Ascending aorta (tissue), 2 donors: ENCODE measurements at regions not wholly inside any gene's neighbourhood (a gene's known extent, or its start where the extent isn't known, plus 50 kb on each side); places are given as distances from the start of the nearest gene placed in this dataset.

Source experiments
- DNase-seq, 2 donors: peaks; one replicate each; pipeline ENCODE4 v3.0.0-alpha.2; 2019; ENCODE audit warnings: low spot score in 2 of 2
- H3K27ac ChIP-seq, 2 donors: fragments of 200-600 bp; sonication (generic); one replicate each; pipeline ENCODE4 v1.5.1; 2016 to 2017; ENCODE audit warnings: mild to moderate bottlenecking in 1 of 2
- H3K27me3 ChIP-seq: fragments of 200-600 bp; sonication (generic); one replicate; pipeline ENCODE4 v1.5.1; 2017
- H3K36me3 ChIP-seq, 2 donors: fragments of 200-600 bp; sonication (generic); one replicate each; pipeline ENCODE4 v1.5.1; 2016
- H3K4me1 ChIP-seq, 2 donors: fragments of 200-600 bp; sonication (generic); one replicate each; pipeline ENCODE4 v1.5.1; 2016 to 2017; ENCODE audit warnings: mild to moderate bottlenecking in 1 of 2
- H3K4me3 ChIP-seq, 2 donors: fragments of 200-600 bp; sonication (generic); one replicate each; pipeline ENCODE4 v1.5.1; 2016 to 2017; ENCODE audit warnings: mild to moderate bottlenecking in 1 of 2
- H3K9me3 ChIP-seq, 2 donors: fragments of 200-600 bp; sonication (generic); one replicate each; pipeline ENCODE4 v1.5.1; 2016
- intact Hi-C: fragments of 100-400 bp; cut with DNase I; formaldehyde crosslinking; loops from one replicate; pipeline ENCODE4 v1.15.1; 2023
- TF ChIP-seq, protein P1 (sequence below), 3 experiments: fragments of 200-600 bp in 2 of 3; fragments of 450-650 bp in 1 of 3; sonication (generic) in 2 of 3; IDR thresholded peaks; one replicate each; pipeline ENCODE4 v1.5.1; 2016 to 2019; ENCODE audit warnings: antibody characterized with exemption in 3 of 3, mild to moderate bottlenecking in 1 of 3, moderate library complexity in 1 of 3

DNA sequence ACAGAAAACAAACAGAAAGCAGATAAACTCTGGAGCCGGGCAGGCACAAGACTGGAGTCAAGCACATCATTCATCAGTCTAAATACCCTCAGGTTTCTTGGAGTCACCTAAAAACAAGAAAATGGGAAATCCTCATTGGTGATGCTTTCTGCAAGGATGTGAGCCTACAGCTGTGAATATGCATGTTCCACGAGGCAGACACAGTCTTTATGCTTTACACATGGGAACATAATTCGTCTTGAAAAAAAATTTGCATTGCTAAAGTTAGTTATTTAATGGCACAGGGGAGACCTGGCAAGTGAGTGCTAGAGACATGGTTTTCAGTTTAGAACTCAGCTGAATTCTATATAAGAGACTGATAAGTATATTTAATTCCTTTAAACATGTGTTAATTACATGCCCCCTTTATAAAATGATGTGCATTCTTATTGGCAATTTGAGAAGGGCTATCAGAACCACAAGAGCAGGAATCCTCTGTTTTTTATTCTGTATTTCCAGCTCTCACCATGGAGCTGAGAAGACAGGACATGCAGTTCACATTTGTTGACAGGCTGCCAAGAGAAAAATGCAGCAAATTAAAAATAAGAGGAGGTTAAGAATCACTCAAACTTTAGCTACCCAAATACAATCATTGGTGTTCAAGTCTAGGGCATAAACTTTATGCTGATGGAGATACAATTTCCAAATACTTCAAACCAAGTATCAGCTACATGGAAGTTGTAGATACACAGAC lies 438.0 kb upstream of the MPDZ start:
- H3K27ac ChIP-seq, result no peak overlapping the region
- intact Hi-C loops, result no loop called here
- H3K9me3 ChIP-seq, result no peaks in the 10 kb centered on the region
- H3K4me1 ChIP-seq, result peaks cover 0 to 3% of the 10 kb centered on the region in 2 donors
- TF ChIP-seq, protein P1, sequence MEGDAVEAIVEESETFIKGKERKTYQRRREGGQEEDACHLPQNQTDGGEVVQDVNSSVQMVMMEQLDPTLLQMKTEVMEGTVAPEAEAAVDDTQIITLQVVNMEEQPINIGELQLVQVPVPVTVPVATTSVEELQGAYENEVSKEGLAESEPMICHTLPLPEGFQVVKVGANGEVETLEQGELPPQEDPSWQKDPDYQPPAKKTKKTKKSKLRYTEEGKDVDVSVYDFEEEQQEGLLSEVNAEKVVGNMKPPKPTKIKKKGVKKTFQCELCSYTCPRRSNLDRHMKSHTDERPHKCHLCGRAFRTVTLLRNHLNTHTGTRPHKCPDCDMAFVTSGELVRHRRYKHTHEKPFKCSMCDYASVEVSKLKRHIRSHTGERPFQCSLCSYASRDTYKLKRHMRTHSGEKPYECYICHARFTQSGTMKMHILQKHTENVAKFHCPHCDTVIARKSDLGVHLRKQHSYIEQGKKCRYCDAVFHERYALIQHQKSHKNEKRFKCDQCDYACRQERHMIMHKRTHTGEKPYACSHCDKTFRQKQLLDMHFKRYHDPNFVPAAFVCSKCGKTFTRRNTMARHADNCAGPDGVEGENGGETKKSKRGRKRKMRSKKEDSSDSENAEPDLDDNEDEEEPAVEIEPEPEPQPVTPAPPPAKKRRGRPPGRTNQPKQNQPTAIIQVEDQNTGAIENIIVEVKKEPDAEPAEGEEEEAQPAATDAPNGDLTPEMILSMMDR (IDR thresholded peaks at IDR 0.05), result no peak
- no peaks in the 10 kb centered on the region for H3K27me3 ChIP-seq
- no peak overlapping the region for H3K4me3 ChIP-seq
- no peak for DNase-seq
- no peaks in the 10 kb centered on the region for H3K36me3 ChIP-seq

DNA sequence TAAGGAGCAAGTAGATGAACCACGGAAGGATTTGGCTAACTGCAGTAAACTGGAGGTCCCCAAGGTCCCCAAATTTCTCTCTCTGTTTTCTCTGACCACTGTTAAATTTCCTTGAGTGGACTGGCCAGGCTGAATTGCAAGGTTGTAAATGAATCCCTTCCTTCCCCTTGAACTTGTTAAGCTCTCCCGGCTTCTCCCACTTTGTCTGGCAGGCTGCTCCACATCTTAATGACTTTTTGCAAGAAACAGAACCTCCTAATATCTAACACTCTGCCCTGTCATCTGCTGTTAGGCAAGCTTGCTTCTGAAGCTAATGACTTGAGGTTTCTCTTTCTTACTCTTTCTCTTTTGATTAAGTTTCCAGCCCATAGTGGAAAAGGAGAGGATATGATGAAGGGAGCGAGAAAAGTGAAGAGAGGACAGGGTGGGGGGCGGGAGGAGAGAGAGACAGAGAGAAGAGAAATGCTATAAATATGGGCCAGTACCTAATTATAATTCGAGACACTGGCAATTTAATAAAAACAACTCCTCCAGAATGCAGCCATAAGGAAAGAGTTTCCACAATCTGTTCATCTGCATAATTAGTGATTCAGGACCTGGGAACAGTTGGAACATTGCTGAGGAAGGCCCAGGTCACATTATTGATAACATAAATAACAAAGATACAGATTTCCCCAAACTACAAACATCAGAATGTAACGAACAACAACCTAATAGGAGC lies 437.3 kb upstream of the MPDZ start:
- Histone ChIP-seq H3K27me3 (no peaks in the 10 kb centered on the region), H3K4me3 (no peak overlapping the region), H3K27ac (no peak overlapping the region), H3K36me3 (no peaks in the 10 kb centered on the region), H3K4me1 (peaks cover 0 to 3% of the 10 kb centered on the region in 2 donors), H3K9me3 (no peaks in the 10 kb centered on the region)
- no peak for DNase-seq
- intact Hi-C loops, result no loop called here
- TF ChIP-seq, protein P1 (IDR thresholded peaks at IDR 0.05), result no peak

DNA sequence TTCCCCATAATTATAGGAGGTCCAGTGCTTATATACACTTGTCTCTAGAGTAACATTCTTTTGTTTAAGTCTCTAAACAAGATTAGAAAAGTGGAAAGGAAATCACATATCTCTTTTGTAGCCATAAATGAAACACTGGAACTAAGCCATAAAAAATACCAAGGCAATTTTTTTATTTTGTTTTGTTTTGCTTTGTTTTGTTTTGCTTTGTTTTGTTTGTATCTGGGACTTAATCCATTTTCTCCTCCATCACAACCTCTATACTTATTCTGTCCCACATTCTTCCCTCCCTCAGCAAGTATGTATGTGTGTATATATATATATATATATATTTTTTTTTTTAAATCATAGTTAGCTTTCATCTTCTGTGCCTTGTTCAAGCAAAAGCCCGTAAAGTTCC lies 436.6 kb upstream of the MPDZ start:
- TF ChIP-seq, protein P1 (IDR thresholded peaks at IDR 0.05), result no peak
- Histone ChIP-seq H3K4me3 (no peak overlapping the region), H3K27ac (no peak overlapping the region), H3K4me1 (peaks cover 0 to 3% of the 10 kb centered on the region in 2 donors), H3K27me3 (no peaks in the 10 kb centered on the region), H3K9me3 (no peaks in the 10 kb centered on the region), H3K36me3 (no peaks in the 10 kb centered on the region)
- intact Hi-C loops, result no loop called here
- no peak for DNase-seq

DNA sequence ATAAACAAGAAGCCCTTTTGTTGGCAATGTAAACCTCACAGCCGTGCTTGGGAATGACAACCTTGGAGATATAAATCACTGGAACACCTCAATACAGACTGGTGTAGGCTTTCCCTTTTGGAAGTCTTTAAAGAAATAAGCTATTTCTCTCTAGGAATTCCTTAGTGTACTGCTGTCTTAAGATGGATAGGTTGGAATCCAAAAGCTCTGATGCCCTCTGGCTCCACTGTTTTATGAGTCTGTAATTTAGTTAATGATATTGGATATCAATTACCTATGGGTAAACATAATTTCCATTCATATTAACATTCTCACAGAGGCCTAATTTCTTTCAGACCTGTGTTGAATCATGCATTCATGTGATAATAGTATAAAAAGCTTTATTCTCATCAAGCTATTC lies 435.9 kb upstream of the MPDZ start:
- Histone ChIP-seq H3K27me3 (no peaks in the 10 kb centered on the region), H3K9me3 (no peaks in the 10 kb centered on the region), H3K4me3 (no peak overlapping the region), H3K27ac (no peak overlapping the region), H3K4me1 (peaks cover 0 to 3% of the 10 kb centered on the region in 2 donors), H3K36me3 (no peaks in the 10 kb centered on the region)
- TF ChIP-seq, protein P1 (IDR thresholded peaks at IDR 0.05), result no peak
- intact Hi-C loops, result no loop called here
- no peak for DNase-seq

- H3K4me1 ChIP-seq, result peaks cover 4 to 18% of the 10 kb centered on the region in 2 donors
- TF ChIP-seq, protein P1 (IDR thresholded peaks at IDR 0.05), result no peak
- H3K9me3 ChIP-seq, result no peaks in the 10 kb centered on the region
- no peak overlapping the region for H3K4me3 ChIP-seq
- no peaks in the 10 kb centered on the region for H3K36me3 ChIP-seq
- H3K27me3 ChIP-seq, result no peaks in the 10 kb centered on the region
- peak overlapping the region in 1 of 2 donors; percentile 14 for H3K27ac ChIP-seq
- intact Hi-C loops, result loop anchor here (10.0 kb wide), 1 partner anchor 647 kb away; no protein-coding TSS in a partner anchor
- no peak for DNase-seq
Measured at GRCh38 chr9:13707612-13708576, 428.4 kb upstream of the MPDZ start.
